ENCODE measurements at regions not wholly inside any gene's neighbourhood (a gene's known extent, or its start where the extent isn't known, plus 50 kb on each side); places are given as distances from the start of the nearest gene placed in this dataset.

DNA sequence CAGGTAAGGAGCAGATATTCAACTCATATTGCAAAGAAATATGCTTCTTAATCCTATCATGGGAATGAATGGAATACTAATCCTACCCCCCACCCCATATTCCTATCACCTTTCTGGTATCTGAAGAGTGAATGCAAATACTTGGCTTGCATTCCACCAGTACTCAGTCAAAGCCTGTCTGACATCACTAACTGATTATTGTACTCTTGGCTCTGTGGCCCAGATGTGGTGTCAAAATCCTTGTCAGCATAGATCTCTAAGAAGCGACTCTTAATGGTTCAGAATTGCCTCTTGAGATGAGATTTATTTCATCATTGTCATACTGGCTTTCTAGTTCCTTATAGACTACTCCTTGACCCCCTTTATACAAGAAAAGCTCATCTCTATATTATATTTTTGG, 604.6 kb downstream of the ADGRL2 start:
- H3K27ac Mint-ChIP-seq: no peak overlapping the region
- H3K36me3 Mint-ChIP-seq: no peaks in the 10 kb centered on the region
- TF ChIP-seq, protein P1, sequence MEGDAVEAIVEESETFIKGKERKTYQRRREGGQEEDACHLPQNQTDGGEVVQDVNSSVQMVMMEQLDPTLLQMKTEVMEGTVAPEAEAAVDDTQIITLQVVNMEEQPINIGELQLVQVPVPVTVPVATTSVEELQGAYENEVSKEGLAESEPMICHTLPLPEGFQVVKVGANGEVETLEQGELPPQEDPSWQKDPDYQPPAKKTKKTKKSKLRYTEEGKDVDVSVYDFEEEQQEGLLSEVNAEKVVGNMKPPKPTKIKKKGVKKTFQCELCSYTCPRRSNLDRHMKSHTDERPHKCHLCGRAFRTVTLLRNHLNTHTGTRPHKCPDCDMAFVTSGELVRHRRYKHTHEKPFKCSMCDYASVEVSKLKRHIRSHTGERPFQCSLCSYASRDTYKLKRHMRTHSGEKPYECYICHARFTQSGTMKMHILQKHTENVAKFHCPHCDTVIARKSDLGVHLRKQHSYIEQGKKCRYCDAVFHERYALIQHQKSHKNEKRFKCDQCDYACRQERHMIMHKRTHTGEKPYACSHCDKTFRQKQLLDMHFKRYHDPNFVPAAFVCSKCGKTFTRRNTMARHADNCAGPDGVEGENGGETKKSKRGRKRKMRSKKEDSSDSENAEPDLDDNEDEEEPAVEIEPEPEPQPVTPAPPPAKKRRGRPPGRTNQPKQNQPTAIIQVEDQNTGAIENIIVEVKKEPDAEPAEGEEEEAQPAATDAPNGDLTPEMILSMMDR (IDR thresholded peaks at IDR 0.05; ENCODE audit: unreplicated experiment): no peak
- H3K9me3 Mint-ChIP-seq: no peaks in the 10 kb centered on the region
- no peak for DNase-seq (ENCODE audit: low spot score in 2 of 2, unreplicated experiment in 2 of 2)
- H3K27me3 Mint-ChIP-seq (ENCODE audit: low read depth): no peaks in the 10 kb centered on the region
- no peaks in the 10 kb centered on the region for H3K4me1 Mint-ChIP-seq
- H3K4me3 Mint-ChIP-seq: no peak overlapping the region

GRCh38 chr1:82401116-82401515, 600.4 kb downstream of the ADGRL2 start:
- DNase-seq (ENCODE audit: low spot score in 2 of 2, unreplicated experiment in 2 of 2): no peak
- TF ChIP-seq, protein P1 (IDR thresholded peaks at IDR 0.05; ENCODE audit: unreplicated experiment): no peak
- Mint-ChIP-seq H3K4me3 (no peak overlapping the region), H3K4me1 (no peaks in the 10 kb centered on the region), H3K27me3 (ENCODE audit: low read depth) (no peaks in the 10 kb centered on the region), H3K9me3 (peaks cover 3% of the 10 kb centered on the region), H3K27ac (no peak overlapping the region), H3K36me3 (no peaks in the 10 kb centered on the region)

DNA sequence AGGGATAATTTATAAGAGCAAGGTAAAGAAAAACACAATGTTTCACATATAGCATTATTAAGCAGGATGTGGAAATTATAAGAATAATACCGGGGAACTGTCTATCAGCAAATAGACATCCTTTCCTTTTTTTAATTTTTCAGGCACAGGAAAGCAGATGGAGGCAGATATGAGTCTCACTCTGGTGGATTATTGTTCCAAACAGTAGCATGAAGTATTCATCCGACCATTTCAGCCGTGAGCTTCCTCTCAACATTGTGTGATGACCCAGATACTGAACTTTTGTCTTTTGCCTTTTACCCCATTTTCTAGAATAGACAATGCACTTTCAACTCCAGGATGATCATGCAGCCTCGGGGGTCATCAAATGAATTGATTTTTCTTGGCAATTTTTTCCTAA, 599.8 kb downstream of the ADGRL2 start:
- no peak overlapping the region for H3K27ac Mint-ChIP-seq
- no peaks in the 10 kb centered on the region for H3K36me3 Mint-ChIP-seq
- H3K4me3 Mint-ChIP-seq: no peak overlapping the region
- no peaks in the 10 kb centered on the region for H3K4me1 Mint-ChIP-seq
- TF ChIP-seq, protein P1 (IDR thresholded peaks at IDR 0.05; ENCODE audit: unreplicated experiment): no peak
- H3K9me3 Mint-ChIP-seq: peaks cover 3% of the 10 kb centered on the region
- no peak for DNase-seq (ENCODE audit: low spot score in 2 of 2, unreplicated experiment in 2 of 2)
- no peaks in the 10 kb centered on the region for H3K27me3 Mint-ChIP-seq (ENCODE audit: low read depth)

DNA sequence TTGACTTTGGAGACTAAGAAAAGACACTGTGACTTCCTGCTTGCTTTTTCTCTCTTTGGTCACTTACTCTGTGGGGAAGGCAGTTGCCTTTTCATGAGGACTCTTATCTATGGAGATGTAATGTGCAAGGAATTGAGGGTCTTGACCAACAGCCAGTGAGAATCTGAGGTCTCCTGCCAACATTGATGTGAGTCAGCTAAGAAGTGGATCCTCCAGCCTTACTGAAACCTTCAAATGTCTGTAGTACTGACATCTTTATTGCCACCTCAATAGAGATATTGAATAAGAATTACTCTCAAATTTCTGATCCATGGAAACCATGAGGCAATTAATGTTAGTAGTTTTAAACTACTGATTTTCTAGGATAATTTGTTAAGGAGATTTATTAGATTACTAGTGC, 598.4 kb downstream of the ADGRL2 start:
- H3K9me3 Mint-ChIP-seq: peaks cover 3% of the 10 kb centered on the region
- TF ChIP-seq, protein P1 (IDR thresholded peaks at IDR 0.05; ENCODE audit: unreplicated experiment): no peak
- H3K36me3 Mint-ChIP-seq: no peaks in the 10 kb centered on the region
- H3K27ac Mint-ChIP-seq: no peak overlapping the region
- no peaks in the 10 kb centered on the region for H3K27me3 Mint-ChIP-seq (ENCODE audit: low read depth)
- no peaks in the 10 kb centered on the region for H3K4me1 Mint-ChIP-seq
- H3K4me3 Mint-ChIP-seq: no peak overlapping the region
- no peak for DNase-seq (ENCODE audit: low spot score in 2 of 2, unreplicated experiment in 2 of 2)

DNA sequence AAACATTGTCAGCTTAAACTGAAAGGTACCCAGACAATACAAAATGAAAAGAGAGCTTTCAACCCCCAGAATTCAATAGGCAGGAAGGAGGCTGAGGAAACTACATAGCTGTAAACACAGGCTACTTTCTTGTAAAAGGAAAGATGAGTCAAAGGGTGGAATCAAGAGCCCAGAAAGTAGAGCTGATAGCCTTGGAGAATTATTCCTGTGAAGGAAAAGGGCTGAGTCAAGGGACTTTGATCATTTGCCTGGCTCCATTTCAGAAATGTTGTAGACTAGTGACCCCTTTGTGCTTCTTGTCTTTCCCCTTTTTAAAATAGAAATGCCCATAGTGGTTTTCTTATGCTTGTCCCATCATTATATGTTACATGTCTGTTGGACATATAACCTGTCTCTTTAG, 597.6 kb downstream of the ADGRL2 start:
- Mint-ChIP-seq H3K4me1 (no peaks in the 10 kb centered on the region), H3K27ac (no peak overlapping the region), H3K4me3 (no peak overlapping the region), H3K9me3 (peaks cover 3% of the 10 kb centered on the region), H3K27me3 (ENCODE audit: low read depth) (no peaks in the 10 kb centered on the region), H3K36me3 (no peaks in the 10 kb centered on the region)
- DNase-seq (ENCODE audit: low spot score in 2 of 2, unreplicated experiment in 2 of 2): no peak
- TF ChIP-seq, protein P1 (IDR thresholded peaks at IDR 0.05; ENCODE audit: unreplicated experiment): no peak

DNA sequence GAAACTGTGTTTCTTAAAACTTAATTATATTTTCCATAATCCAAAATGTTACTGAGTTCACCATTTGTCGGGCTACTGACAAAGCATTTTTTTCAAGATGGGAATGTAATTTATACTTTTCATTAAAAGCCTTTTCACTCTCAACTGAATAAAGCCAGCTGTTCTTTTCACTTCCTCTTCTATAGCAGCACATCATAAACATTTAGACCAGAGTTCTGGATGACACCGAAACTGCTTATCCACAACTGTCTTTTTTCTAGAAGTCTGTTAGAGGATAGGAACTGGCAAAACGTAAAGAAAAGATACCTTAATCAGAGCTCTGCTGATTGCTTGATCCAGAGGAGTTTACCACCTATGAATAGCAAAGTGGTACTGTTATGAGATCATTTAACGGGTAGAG, 594.7 kb downstream of the ADGRL2 start:
- Mint-ChIP-seq H3K36me3 (no peaks in the 10 kb centered on the region), H3K9me3 (peaks cover 3% of the 10 kb centered on the region), H3K4me3 (no peak overlapping the region), H3K4me1 (no peaks in the 10 kb centered on the region), H3K27ac (no peak overlapping the region), H3K27me3 (ENCODE audit: low read depth) (no peaks in the 10 kb centered on the region)
- no peak for DNase-seq (ENCODE audit: low spot score in 2 of 2, unreplicated experiment in 2 of 2)
- TF ChIP-seq, protein P1 (IDR thresholded peaks at IDR 0.05; ENCODE audit: unreplicated experiment): no peak
